GM18861 (cell line): ENCODE measurements at regions not wholly inside any gene's neighbourhood (a gene's known extent, or its start where the extent isn't known, plus 50 kb on each side); places are given as distances from the start of the nearest gene placed in this dataset.
"Not testable (repeated sequence)": the region's sequence is repeated elsewhere in the genome, so short reads cannot be mapped to it uniquely, and the experiment has no call there.

Experiments used
- ATAC-seq: cut with Tn5 transposase; IDR thresholded peaks from one replicate; pipeline ENCODE4 v1.9.1; 2021; ENCODE audit not compliant: unreplicated experiment

GRCh38 chr7:6988608-6989007, 162.5 kb upstream of the CCZ1B start:
- not testable (repeated sequence) for ATAC-seq

- ATAC-seq, result not testable (repeated sequence)
Measured at GRCh38 chr7:6989968-6990367, 163.9 kb upstream of the CCZ1B start.

- ATAC-seq, result not testable (repeated sequence)
Measured at GRCh38 chr7:6990426-6991152, 164.5 kb upstream of the CCZ1B start.

- ATAC-seq, result not testable (repeated sequence)
Measured at GRCh38 chr7:6991169-6991611, 165.1 kb upstream of the CCZ1B start.

- not testable (repeated sequence) for ATAC-seq
Measured at GRCh38 chr7:6991686-6992085, 165.6 kb upstream of the CCZ1B start.

- not testable (repeated sequence) for ATAC-seq
Measured at GRCh38 chr7:6992133-6992532, 166.1 kb upstream of the CCZ1B start.

- not testable (repeated sequence) for ATAC-seq
Measured at GRCh38 chr7:6995026-6995425, 169.0 kb upstream of the CCZ1B start.

- ATAC-seq, result not testable (repeated sequence)
Measured at GRCh38 chr7:6995493-6996289, 169.6 kb upstream of the CCZ1B start.

GRCh38 chr7:6999067-6999666, 173.1 kb upstream of the CCZ1B start:
- not testable (repeated sequence) for ATAC-seq

GRCh38 chr7:7002418-7003062, 176.5 kb upstream of the CCZ1B start:
- no peak for ATAC-seq

- no peak for ATAC-seq
Measured at GRCh38 chr7:7005303-7005702, 177.0 kb upstream of the C1GALT1 start.

GRCh38 chr7:7005949-7006348, 176.4 kb upstream of the C1GALT1 start:
- not testable (repeated sequence) for ATAC-seq

- ATAC-seq, result not testable (repeated sequence)
Measured at GRCh38 chr7:7011241-7011640, 171.1 kb upstream of the C1GALT1 start.

GRCh38 chr7:7011751-7012150, 170.6 kb upstream of the C1GALT1 start:
- ATAC-seq, result not testable (repeated sequence)

- ATAC-seq, result no peak
Measured at GRCh38 chr7:7014827-7015595, 167.3 kb upstream of the C1GALT1 start.

GRCh38 chr7:7017707-7018280, 164.6 kb upstream of the C1GALT1 start:
- no peak for ATAC-seq

GRCh38 chr7:7018290-7018689, 164.1 kb upstream of the C1GALT1 start:
- no peak for ATAC-seq

- no peak for ATAC-seq
Measured at GRCh38 chr7:7032221-7032620, 150.1 kb upstream of the C1GALT1 start.

GRCh38 chr7:7035851-7036250, 146.5 kb upstream of the C1GALT1 start:
- no peak for ATAC-seq

- ATAC-seq, result not testable (repeated sequence)
Measured at GRCh38 chr7:7042286-7042893, 140.0 kb upstream of the C1GALT1 start.
